HepG2 (cell line): ENCODE measurements at regions not wholly inside any gene's neighbourhood (a gene's known extent, or its start where the extent isn't known, plus 50 kb on each side); places are given as distances from the start of the nearest gene placed in this dataset.

Experiments used
- MEIS2 ChIP-seq: sonication (generic); formaldehyde crosslinking; IDR thresholded peaks from 2 replicates; pipeline ENCODE4 v1.9.0; 2021; ENCODE audit warnings: mild to moderate bottlenecking, missing genetic modification reagents
- NFYC ChIP-seq: IDR thresholded peaks from 2 replicates; pipeline ENCODE4 v1.6.1; 2016; ENCODE audit warnings: missing genetic modification reagents, missing compliant biosample characterization
- PHB2 ChIP-seq: fragments of 450-650 bp; IDR thresholded peaks from 2 replicates; pipeline ENCODE4 v1.6.1; 2018; ENCODE audit not compliant: partially characterized antibody
- POLR2A ChIP-seq, 2 experiments: IDR thresholded peaks; 2 replicates each; pipeline ENCODE4 v1.6.1; 2011; ENCODE audit warnings: low read depth in 2 of 2, low read length in 2 of 2, mild to moderate bottlenecking in 1 of 2, moderate library complexity in 1 of 2; ENCODE audit not compliant: insufficient read depth in 1 of 2
- POLR2G ChIP-seq: fragments of 200-400 bp; formaldehyde crosslinking; IDR thresholded peaks from 2 replicates; pipeline ENCODE4 v1.6.1; 2018; ENCODE audit warnings: mild to moderate bottlenecking, low read depth, low read length, moderate library complexity
- SRSF4 ChIP-seq: fragments of 200-400 bp; formaldehyde crosslinking; IDR thresholded peaks from one replicate; pipeline ENCODE4 v1.6.1; 2018; ENCODE audit warnings: mild to moderate bottlenecking, low read depth, low read length, moderate library complexity; ENCODE audit not compliant: poor library complexity, severe bottlenecking
- STAT6 ChIP-seq: sonication (generic); formaldehyde crosslinking; IDR thresholded peaks from 2 replicates; pipeline ENCODE4 v1.4.0; 2020; ENCODE audit warnings: missing genetic modification reagents, mild to moderate bottlenecking, borderline replicate concordance
- ZNF432 ChIP-seq: sonication (generic); formaldehyde crosslinking; IDR thresholded peaks from 2 replicates; pipeline ENCODE4 v1.5.0; 2020; ENCODE audit warnings: missing genetic modification reagents, mild to moderate bottlenecking, borderline replicate concordance
- ZNF569 ChIP-seq: sonication (generic); formaldehyde crosslinking; IDR thresholded peaks from 2 replicates; pipeline ENCODE4 v1.5.0; 2020; ENCODE audit warnings: mild to moderate bottlenecking, missing genetic modification reagents, moderate library complexity, borderline replicate concordance
- ZNF605 ChIP-seq: sonication (generic); formaldehyde crosslinking; IDR thresholded peaks from 2 replicates; pipeline ENCODE4 v1.8.0; 2022; ENCODE audit warnings: mild to moderate bottlenecking, missing genetic modification reagents
- TF ChIP-seq, protein P1 (sequence below): sonication (generic); formaldehyde crosslinking; IDR thresholded peaks from 2 replicates; pipeline ENCODE4 v1.5.0; 2020; ENCODE audit warnings: mild to moderate bottlenecking, missing genetic modification reagents, borderline replicate concordance
- TF ChIP-seq, protein P2 (sequence below): sonication (generic); formaldehyde crosslinking; IDR thresholded peaks from 2 replicates; pipeline ENCODE4 v1.4.0; 2020; ENCODE audit warnings: missing genetic modification reagents

DNA sequence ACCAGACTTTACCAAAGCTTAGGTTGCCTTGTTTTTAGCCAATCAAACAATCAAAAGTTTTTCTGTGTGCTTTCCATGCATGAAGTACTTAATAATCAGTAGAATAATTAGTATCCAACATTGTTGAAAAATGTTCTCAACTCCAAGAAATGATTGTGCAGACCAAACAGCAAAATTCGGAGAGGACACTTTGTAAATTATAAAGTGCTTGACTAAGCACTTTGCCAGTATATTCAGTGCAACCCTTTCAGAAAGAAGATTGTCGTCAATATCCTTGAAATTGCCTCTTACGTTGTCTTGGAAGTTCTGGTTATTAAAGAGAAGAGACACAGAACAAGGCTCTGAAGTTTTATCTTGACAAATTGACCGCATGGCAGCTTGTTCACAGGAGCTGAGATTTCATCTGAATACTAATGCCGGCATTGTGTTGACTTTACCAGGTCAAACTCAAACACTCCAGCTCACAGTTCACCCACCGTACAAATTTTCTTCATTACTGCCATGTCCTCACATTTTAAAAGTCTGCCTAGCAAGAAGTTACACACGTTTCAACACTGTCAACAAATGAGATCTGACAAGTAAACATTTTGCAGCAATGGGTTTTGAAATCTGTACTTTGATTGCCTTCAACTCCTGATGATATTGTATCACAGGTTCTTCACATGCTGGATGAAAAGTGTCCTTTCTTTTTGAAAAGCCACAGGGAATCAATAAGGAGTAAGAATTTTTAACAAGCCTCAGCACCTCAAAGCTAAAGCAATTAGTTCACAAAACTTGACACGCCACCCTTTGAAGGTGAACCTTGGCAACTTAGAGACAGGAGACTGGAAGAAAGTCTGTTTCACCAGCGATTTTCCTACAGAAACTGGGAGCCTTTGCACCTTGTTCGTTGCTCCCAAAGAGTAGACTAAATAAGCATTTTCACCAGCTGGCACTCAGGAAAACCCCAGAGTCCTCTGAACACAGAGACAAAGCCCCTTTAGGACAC, 150.9 kb downstream of the RFC3 start (continued):
- no peak for TF ChIP-seq ZNF569 (CRISPR knock-in tag)
- 0 out of 2 replicates have a peak, but pooled peaks have one; percentile 70 for TF ChIP-seq STAT6 (CRISPR knock-in tag)
- no peak for TF ChIP-seq PHB2
- TF ChIP-seq, protein P1, sequence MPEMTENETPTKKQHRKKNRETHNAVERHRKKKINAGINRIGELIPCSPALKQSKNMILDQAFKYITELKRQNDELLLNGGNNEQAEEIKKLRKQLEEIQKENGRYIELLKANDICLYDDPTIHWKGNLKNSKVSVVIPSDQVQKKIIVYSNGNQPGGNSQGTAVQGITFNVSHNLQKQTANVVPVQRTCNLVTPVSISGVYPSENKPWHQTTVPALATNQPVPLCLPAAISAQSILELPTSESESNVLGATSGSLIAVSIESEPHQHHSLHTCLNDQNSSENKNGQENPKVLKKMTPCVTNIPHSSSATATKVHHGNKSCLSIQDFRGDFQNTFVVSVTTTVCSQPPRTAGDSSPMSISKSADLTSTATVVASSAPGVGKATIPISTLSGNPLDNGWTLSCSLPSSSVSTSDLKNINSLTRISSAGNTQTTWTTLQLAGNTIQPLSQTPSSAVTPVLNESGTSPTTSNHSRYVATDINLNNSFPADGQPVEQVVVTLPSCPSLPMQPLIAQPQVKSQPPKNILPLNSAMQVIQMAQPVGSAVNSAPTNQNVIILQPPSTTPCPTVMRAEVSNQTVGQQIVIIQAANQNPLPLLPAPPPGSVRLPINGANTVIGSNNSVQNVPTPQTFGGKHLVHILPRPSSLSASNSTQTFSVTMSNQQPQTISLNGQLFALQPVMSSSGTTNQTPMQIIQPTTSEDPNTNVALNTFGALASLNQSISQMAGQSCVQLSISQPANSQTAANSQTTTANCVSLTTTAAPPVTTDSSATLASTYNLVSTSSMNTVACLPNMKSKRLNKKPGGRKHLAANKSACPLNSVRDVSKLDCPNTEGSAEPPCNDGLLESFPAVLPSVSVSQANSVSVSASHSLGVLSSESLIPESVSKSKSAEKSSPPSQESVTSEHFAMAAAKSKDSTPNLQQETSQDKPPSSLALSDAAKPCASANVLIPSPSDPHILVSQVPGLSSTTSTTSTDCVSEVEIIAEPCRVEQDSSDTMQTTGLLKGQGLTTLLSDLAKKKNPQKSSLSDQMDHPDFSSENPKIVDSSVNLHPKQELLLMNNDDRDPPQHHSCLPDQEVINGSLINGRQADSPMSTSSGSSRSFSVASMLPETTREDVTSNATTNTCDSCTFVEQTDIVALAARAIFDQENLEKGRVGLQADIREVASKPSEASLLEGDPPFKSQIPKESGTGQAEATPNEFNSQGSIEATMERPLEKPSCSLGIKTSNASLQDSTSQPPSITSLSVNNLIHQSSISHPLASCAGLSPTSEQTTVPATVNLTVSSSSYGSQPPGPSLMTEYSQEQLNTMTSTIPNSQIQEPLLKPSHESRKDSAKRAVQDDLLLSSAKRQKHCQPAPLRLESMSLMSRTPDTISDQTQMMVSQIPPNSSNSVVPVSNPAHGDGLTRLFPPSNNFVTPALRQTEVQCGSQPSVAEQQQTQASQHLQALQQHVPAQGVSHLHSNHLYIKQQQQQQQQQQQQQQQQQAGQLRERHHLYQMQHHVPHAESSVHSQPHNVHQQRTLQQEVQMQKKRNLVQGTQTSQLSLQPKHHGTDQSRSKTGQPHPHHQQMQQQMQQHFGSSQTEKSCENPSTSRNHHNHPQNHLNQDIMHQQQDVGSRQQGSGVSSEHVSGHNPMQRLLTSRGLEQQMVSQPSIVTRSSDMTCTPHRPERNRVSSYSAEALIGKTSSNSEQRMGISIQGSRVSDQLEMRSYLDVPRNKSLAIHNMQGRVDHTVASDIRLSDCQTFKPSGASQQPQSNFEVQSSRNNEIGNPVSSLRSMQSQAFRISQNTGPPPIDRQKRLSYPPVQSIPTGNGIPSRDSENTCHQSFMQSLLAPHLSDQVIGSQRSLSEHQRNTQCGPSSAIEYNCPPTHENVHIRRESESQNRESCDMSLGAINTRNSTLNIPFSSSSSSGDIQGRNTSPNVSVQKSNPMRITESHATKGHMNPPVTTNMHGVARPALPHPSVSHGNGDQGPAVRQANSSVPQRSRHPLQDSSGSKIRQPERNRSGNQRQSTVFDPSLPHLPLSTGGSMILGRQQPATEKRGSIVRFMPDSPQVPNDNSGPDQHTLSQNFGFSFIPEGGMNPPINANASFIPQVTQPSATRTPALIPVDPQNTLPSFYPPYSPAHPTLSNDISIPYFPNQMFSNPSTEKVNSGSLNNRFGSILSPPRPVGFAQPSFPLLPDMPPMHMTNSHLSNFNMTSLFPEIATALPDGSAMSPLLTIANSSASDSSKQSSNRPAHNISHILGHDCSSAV (CRISPR knock-in tag): no peak
- TF ChIP-seq POLR2G: no peak
- no peak for TF ChIP-seq SRSF4
- no peak for TF ChIP-seq NFYC (CRISPR knock-in tag)
- TF ChIP-seq ZNF605 (CRISPR knock-in tag): 0 out of 2 replicates have a peak, but pooled peaks have one; percentile 24
- TF ChIP-seq ZNF432 (CRISPR knock-in tag): no peak
- TF ChIP-seq MEIS2 (CRISPR knock-in tag): peak; percentile 95
- TF ChIP-seq, protein P2, sequence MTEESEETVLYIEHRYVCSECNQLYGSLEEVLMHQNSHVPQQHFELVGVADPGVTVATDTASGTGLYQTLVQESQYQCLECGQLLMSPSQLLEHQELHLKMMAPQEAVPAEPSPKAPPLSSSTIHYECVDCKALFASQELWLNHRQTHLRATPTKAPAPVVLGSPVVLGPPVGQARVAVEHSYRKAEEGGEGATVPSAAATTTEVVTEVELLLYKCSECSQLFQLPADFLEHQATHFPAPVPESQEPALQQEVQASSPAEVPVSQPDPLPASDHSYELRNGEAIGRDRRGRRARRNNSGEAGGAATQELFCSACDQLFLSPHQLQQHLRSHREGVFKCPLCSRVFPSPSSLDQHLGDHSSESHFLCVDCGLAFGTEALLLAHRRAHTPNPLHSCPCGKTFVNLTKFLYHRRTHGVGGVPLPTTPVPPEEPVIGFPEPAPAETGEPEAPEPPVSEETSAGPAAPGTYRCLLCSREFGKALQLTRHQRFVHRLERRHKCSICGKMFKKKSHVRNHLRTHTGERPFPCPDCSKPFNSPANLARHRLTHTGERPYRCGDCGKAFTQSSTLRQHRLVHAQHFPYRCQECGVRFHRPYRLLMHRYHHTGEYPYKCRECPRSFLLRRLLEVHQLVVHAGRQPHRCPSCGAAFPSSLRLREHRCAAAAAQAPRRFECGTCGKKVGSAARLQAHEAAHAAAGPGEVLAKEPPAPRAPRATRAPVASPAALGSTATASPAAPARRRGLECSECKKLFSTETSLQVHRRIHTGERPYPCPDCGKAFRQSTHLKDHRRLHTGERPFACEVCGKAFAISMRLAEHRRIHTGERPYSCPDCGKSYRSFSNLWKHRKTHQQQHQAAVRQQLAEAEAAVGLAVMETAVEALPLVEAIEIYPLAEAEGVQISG: peak; percentile 21; the same call in 1 of the 2 replicates
- TF ChIP-seq POLR2A (IDR thresholded peaks at IDR 0.05; ENCODE audit: insufficient read depth in 1 of 2, low read depth in 2 of 2, low read length in 2 of 2): no peak
